Panc1 (cell line): ENCODE measurements at regions not wholly inside any gene's neighbourhood (a gene's known extent, or its start where the extent isn't known, plus 50 kb on each side); places are given as distances from the start of the nearest gene placed in this dataset.

ENCODE experiments used
- ATAC-seq: fragments of 200-7000 bp; cut with Tn5 transposase; 2 replicates; pipeline ENCODE4 v1.9.1; 2020; ENCODE audit warnings: mild to moderate bottlenecking, moderate library complexity
- BruUV-seq: library from RNA; stranded (reverse); fragments of 400-500 nt; replicated peaks from 2 replicates; lab custom pipeline; 2021; lab: Mats Ljungman, UMichigan
- CTCF ChIA-PET: fragments of 300-600 bp; sonication (Branson Sonifier 250); formaldehyde crosslinking; loops from one replicate; lab custom pipeline; 2022; ENCODE audit warnings: antibody characterized with exemption; lab: Charles Lee
- POLR2A ChIA-PET: fragments of 300-600 bp; sonication (Branson Sonifier 250); formaldehyde crosslinking; loops from one replicate; lab custom pipeline; 2022; ENCODE audit warnings: antibody characterized with exemption; lab: Charles Lee
- DNase-seq: peaks from one replicate; pipeline ENCODE4 v3.0.0-alpha.2; 2010; ENCODE audit warnings: low read depth, low spot score
- H3K27ac ChIP-seq: 2 replicates; pipeline ENCODE4 v1.5.1; 2011; ENCODE audit warnings: mild to moderate bottlenecking, low read length, inconsistent platforms
- H3K27me3 ChIP-seq: fragments of 200-500 bp; sonication (Bioruptor generic); 2 replicates; pipeline ENCODE4 v1.6.0; 2014; ENCODE audit warnings: low read length, inconsistent platforms; ENCODE audit not compliant: control insufficient read depth, insufficient read depth
- H3K36me3 ChIP-seq: fragments of 200-500 bp; sonication (Bioruptor generic); 2 replicates; pipeline ENCODE4 v1.5.1; 2014; ENCODE audit warnings: inconsistent platforms, mild to moderate bottlenecking, low read length, moderate library complexity; ENCODE audit not compliant: control insufficient read depth, insufficient read depth
- H3K4me1 ChIP-seq: 2 replicates; pipeline ENCODE4 v1.5.1; 2011; ENCODE audit warnings: inconsistent platforms, mild to moderate bottlenecking, low read length, moderate library complexity; ENCODE audit not compliant: control insufficient read depth, insufficient read depth
- H3K4me3 ChIP-seq, 2 experiments: 2 replicates each; pipeline ENCODE4 v1.5.1; 2011 to 2012; ENCODE audit warnings: low read depth in 2 of 2, low read length in 2 of 2, mild to moderate bottlenecking in 2 of 2, inconsistent platforms in 1 of 2, moderate library complexity in 1 of 2
- H3K9me3 ChIP-seq: fragments of 200-500 bp; sonication (Bioruptor generic); 2 replicates; pipeline ENCODE4 v1.5.1; 2014; ENCODE audit warnings: low read depth, mild to moderate bottlenecking, inconsistent platforms, low read length, moderate library complexity; ENCODE audit not compliant: control insufficient read depth, insufficient read depth
- CTCF ChIP-seq: fragments of 450-650 bp; IDR thresholded peaks from 2 replicates; pipeline ENCODE4 v1.5.1; 2017; ENCODE audit warnings: mild to moderate bottlenecking
- POLR2AphosphoS5 ChIP-seq: IDR thresholded peaks from 2 replicates; pipeline ENCODE4 v1.6.1; 2012; ENCODE audit warnings: mild to moderate bottlenecking, low read depth, low read length, moderate library complexity
- SIN3A ChIP-seq: IDR thresholded peaks from 2 replicates; pipeline ENCODE4 v1.6.1; 2012; ENCODE audit warnings: low read depth, mild to moderate bottlenecking, low read length, moderate library complexity, borderline replicate concordance; ENCODE audit not compliant: insufficient read depth
- TCF7L2 ChIP-seq: IDR thresholded peaks from 2 replicates; pipeline ENCODE4 v1.6.1; 2011; ENCODE audit warnings: mild to moderate bottlenecking, low read depth, low read length, inconsistent platforms
- in situ Hi-C: cut with HindIII; loops from 2 replicates; pipeline ENCODE4 v1.10.0; 2016; ENCODE audit warnings: low sequenced_read_pairs, low pct_unique_long_range_greater_than_20kb
- intact Hi-C: fragments of 100-400 bp; cut with micrococcal nuclease; formaldehyde crosslinking; loops from one replicate; pipeline ENCODE4 v1.10.0; 2022; ENCODE audit not compliant: unreplicated experiment
- TF ChIP-seq, protein P1 (sequence below), 2 experiments: IDR thresholded peaks; 2 replicates each; pipeline ENCODE4 v1.6.1; 2011 to 2012; ENCODE audit warnings: low read depth in 2 of 2, control low read depth in 1 of 2, low read length in 1 of 2, mild to moderate bottlenecking in 1 of 2, moderate library complexity in 1 of 2; ENCODE audit not compliant: insufficient read depth in 1 of 2

DNA sequence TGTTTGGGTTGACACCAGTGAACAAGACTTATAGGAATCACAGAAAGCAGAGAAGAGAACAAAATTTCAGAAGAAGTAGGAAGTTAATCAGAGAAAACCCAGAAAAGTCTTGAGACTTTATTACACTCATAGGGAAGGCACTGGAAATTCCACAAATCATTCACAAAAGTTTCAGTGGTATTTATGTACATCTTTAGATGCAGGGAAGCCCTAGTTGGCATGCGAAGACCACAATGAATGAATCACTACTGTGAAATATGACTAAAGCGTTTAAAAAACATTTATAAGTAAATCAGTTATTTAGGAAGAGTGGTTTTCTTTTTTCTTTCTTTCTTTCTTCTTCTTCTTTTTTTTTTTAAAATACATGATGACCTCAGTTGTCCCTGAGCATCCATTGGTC, 105.1 kb downstream of the NUP35 start:
- H3K4me3 ChIP-seq: no peak overlapping the region
- no peaks in the 10 kb centered on the region for H3K4me1 ChIP-seq
- no peaks in the 10 kb centered on the region for H3K27me3 ChIP-seq
- TF ChIP-seq, protein P1, sequence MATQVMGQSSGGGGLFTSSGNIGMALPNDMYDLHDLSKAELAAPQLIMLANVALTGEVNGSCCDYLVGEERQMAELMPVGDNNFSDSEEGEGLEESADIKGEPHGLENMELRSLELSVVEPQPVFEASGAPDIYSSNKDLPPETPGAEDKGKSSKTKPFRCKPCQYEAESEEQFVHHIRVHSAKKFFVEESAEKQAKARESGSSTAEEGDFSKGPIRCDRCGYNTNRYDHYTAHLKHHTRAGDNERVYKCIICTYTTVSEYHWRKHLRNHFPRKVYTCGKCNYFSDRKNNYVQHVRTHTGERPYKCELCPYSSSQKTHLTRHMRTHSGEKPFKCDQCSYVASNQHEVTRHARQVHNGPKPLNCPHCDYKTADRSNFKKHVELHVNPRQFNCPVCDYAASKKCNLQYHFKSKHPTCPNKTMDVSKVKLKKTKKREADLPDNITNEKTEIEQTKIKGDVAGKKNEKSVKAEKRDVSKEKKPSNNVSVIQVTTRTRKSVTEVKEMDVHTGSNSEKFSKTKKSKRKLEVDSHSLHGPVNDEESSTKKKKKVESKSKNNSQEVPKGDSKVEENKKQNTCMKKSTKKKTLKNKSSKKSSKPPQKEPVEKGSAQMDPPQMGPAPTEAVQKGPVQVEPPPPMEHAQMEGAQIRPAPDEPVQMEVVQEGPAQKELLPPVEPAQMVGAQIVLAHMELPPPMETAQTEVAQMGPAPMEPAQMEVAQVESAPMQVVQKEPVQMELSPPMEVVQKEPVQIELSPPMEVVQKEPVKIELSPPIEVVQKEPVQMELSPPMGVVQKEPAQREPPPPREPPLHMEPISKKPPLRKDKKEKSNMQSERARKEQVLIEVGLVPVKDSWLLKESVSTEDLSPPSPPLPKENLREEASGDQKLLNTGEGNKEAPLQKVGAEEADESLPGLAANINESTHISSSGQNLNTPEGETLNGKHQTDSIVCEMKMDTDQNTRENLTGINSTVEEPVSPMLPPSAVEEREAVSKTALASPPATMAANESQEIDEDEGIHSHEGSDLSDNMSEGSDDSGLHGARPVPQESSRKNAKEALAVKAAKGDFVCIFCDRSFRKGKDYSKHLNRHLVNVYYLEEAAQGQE (IDR thresholded peaks at IDR 0.05; ENCODE audit: insufficient read depth in 1 of 2, low read depth in 2 of 2, low read length in 1 of 2): no peak
- no peak for TF ChIP-seq CTCF
- TF ChIP-seq SIN3A: no peak
- no peak for TF ChIP-seq POLR2AphosphoS5
- TF ChIP-seq TCF7L2: no peak
- in situ Hi-C loops: no loop called here
- intact Hi-C loops: no loop called here
- DNase-seq: no peak
- H3K27ac ChIP-seq: no peak overlapping the region
- CTCF ChIA-PET: no interaction called here
- no TSS peak for BruUV-seq
- POLR2A ChIA-PET: no interaction called here
- no peak for ATAC-seq
- H3K36me3 ChIP-seq: no peaks in the 10 kb centered on the region
- no peaks in the 10 kb centered on the region for H3K9me3 ChIP-seq

GRCh38 chr2:183232161-183232865, 108.1 kb downstream of the NUP35 start:
- intact Hi-C loops (no loop called here), in situ Hi-C loops (no loop called here)
- no peak for TF ChIP-seq TCF7L2
- TF ChIP-seq SIN3A: no peak
- TF ChIP-seq CTCF: no peak
- TF ChIP-seq, protein P1 (IDR thresholded peaks at IDR 0.05; ENCODE audit: insufficient read depth in 1 of 2, low read depth in 2 of 2, low read length in 1 of 2): no peak
- TF ChIP-seq POLR2AphosphoS5: no peak
- Histone ChIP-seq H3K4me3 (no peak overlapping the region), H3K27me3 (no peaks in the 10 kb centered on the region), H3K27ac (no peak overlapping the region), H3K4me1 (no peaks in the 10 kb centered on the region), H3K9me3 (no peaks in the 10 kb centered on the region), H3K36me3 (no peaks in the 10 kb centered on the region)
- ChIA-PET CTCF (no interaction called here), POLR2A (no interaction called here)
- ATAC-seq (no peak), DNase-seq (no peak)
- no TSS peak for BruUV-seq
